ENCODE measurements at regions not wholly inside any gene's neighbourhood (a gene's known extent, or its start where the extent isn't known, plus 50 kb on each side); places are given as distances from the start of the nearest gene placed in this dataset.

GRCh38 chr13:34040863-34041262, 222.9 kb downstream of the RFC3 start:
- DNase-seq (ENCODE audit: low spot score) = no peak

GRCh38 chr13:34044041-34044440, 226.1 kb downstream of the RFC3 start:
- DNase-seq (ENCODE audit: low spot score) = peak; percentile 83

- DNase-seq (ENCODE audit: low spot score) = no peak
Measured at GRCh38 chr13:34044660-34045080, 226.7 kb downstream of the RFC3 start.

- DNase-seq (ENCODE audit: low spot score) = no peak
Measured at GRCh38 chr13:34046457-34046856, 228.5 kb downstream of the RFC3 start.

- no peak for DNase-seq (ENCODE audit: low spot score)
Measured at GRCh38 chr13:34048652-34049051, 230.7 kb downstream of the RFC3 start.

- DNase-seq (ENCODE audit: low spot score) = no peak
Measured at GRCh38 chr13:34056733-34057258, 238.8 kb downstream of the RFC3 start.

- DNase-seq (ENCODE audit: low spot score) = peak; percentile 86
Measured at GRCh38 chr13:34064456-34065205, 246.7 kb downstream of the RFC3 start.

- DNase-seq (ENCODE audit: low spot score) = no peak
Measured at GRCh38 chr13:34065928-34066327, 248.0 kb downstream of the RFC3 start.

GRCh38 chr13:34066344-34066743, 248.4 kb downstream of the RFC3 start:
- DNase-seq (ENCODE audit: low spot score) = no peak

- no peak for DNase-seq (ENCODE audit: low spot score)
Measured at GRCh38 chr13:34070006-34070405, 252.1 kb downstream of the RFC3 start.

- DNase-seq (ENCODE audit: low spot score) = no peak
Measured at GRCh38 chr13:34070544-34071303, 252.8 kb downstream of the RFC3 start.

- no peak for DNase-seq (ENCODE audit: low spot score)
Measured at GRCh38 chr13:34076319-34076718, 258.4 kb downstream of the RFC3 start.

GRCh38 chr13:34076943-34077703, 259.2 kb downstream of the RFC3 start:
- peak; percentile 56 for DNase-seq (ENCODE audit: low spot score)

GRCh38 chr13:34078334-34078999, 260.5 kb downstream of the RFC3 start:
- no peak for DNase-seq (ENCODE audit: low spot score)

GRCh38 chr13:34085204-34085603, 267.3 kb downstream of the RFC3 start:
- DNase-seq (ENCODE audit: low spot score) = no peak

- DNase-seq (ENCODE audit: low spot score) = no peak
Measured at GRCh38 chr13:34086281-34086680, 268.3 kb downstream of the RFC3 start.

- no peak for DNase-seq (ENCODE audit: low spot score)
Measured at GRCh38 chr13:34087791-34088190, 269.8 kb downstream of the RFC3 start.

GRCh38 chr13:34103854-34104253, 285.9 kb downstream of the RFC3 start:
- DNase-seq (ENCODE audit: low spot score) = no peak

GRCh38 chr13:34104853-34105252, 286.9 kb downstream of the RFC3 start:
- no peak for DNase-seq (ENCODE audit: low spot score)

GRCh38 chr13:34107806-34108205, 289.9 kb downstream of the RFC3 start:
- no peak for DNase-seq (ENCODE audit: low spot score)

GRCh38 chr13:34108410-34108809, 290.5 kb downstream of the RFC3 start:
- DNase-seq (ENCODE audit: low spot score) = no peak

- DNase-seq (ENCODE audit: low spot score) = no peak
Measured at GRCh38 chr13:34114581-34114980, 296.6 kb downstream of the RFC3 start.

Measured in cerebellar cortex (tissue), 1 donor.